NCI-H187 treated with DMSO at 0.1 percent for 48 hours (cell line): ENCODE measurements at regions not wholly inside any gene's neighbourhood (a gene's known extent, or its start where the extent isn't known, plus 50 kb on each side); places are given as distances from the start of the nearest gene placed in this dataset.
"Not testable (repeated sequence)": the region's sequence is repeated elsewhere in the genome, so short reads cannot be mapped to it uniquely, and the experiment has no call there.

Experiments
- DNase-seq: peaks from one replicate; lab custom pipeline; 2025; lab: John Stamatoyannopoulos, UW

DNA sequence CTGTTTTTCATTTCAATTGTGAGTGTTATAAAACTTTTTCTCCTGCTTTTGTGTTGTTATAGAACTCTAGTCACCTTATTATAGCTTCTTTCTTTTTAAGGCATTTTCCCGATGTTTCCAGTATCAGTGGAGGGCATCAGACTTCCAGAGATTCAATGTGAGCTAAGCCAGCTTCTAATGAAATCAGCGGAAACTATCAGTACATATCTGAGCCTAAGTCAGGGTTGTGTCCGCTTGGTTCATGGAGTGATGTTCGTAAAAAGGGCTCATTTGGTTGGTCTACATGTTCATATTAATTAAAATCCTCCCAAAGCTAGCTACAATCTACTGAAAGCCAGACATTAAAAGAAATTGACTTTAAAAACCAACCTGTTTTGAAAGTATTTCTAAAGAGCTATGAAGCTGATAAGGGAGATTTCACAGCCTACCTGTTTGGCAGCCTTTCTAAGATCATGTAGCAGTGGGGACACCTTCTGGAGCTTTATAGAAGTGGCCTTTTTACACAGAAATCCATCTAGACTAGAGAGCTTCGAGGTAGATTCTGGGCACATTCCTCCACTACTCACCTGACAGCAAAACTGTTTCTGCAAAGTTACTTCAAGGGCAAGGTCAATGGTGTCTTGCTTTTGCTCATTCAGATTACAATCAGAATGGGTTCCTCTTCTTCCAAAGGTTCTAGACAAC, 227.1 kb upstream of the NBPF12 start:
- DNase-seq: not testable (repeated sequence)

DNA sequence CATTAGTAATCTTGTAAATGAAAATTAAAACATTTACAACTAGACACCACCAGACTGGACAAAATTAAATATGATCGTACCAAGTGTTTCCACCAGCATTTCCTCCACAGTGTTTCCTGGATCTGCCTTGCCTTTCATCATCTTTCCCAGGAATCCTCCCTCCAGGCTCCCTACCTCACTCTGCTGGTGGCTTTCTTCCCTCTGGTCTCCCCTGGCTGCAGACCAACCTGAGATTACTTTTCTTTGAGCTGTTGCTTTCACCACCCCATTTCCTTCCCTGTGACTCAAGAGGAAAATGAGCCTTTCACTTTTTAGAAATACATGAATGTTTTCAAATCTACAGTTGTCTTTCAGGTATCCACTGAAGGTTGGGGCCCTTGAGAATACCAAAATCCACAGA, 228.8 kb upstream of the NBPF12 start:
- DNase-seq: not testable (repeated sequence)

DNA sequence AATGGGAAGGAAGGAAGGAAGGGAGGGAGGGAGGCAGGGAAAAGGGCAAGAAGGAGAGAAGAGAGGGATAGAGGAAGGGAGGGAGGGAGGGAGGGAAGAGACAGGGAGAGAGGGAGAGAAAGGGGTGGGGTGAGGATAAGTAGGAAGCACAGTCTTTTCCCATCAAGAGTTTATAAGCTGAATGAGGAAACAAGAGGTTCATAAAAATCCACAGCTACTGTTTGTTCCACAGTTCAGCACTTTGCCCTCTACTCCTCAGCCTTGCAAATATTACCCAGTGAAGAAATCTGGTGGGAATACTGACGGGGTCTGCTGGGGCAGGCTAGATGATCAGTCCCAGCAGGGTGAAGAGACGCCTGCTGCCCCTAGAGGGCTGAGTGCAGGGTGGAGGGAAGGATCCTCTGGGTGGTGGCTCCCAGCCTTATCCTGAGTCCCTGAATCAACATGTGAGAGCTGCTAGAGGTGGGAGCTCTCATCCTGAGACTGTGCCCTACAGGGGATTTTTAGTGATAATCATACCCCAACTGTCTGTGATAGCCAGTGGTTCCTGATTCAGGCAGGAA, 233.9 kb upstream of the NBPF12 start:
- DNase-seq: not testable (repeated sequence)

DNA sequence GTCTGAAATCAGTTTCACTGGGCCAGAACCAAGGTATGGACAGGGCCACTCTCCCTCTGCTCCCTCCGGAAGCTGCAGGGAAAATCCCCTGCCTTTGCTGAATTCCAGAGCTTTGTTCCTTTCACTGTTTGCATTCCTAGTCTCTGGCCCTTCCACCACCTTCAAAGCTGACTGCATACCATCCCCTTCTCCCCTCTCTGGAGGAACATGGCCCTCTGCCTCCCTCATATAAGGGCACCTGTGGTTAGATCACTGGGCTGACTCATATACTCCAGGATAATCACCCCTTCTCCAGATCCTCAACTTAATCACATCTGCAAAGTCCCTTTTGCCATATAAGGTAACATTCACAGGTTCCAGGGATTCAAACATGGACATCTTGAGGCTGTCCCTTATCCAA, 236.8 kb upstream of the NBPF12 start:
- not testable (repeated sequence) for DNase-seq

DNA sequence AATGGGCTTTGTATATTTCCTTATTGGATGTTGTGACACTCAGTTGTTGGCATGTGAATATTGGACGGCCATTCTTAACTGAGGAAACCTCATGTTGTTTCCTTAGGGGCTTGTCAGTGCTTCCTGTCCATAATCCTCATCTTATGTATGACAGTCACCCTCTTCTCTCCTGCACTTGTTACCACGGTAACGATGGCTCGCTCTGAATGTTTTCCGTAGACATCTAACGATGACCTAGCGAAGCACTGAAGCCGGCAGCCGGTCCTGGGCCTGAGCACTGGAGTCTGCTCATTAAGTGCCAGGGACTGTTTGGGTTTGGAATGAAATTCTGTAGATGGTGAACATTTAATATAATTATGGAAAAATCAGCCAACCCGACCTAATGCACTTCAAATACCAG, 242.7 kb upstream of the NBPF12 start:
- not testable (repeated sequence) for DNase-seq

DNA sequence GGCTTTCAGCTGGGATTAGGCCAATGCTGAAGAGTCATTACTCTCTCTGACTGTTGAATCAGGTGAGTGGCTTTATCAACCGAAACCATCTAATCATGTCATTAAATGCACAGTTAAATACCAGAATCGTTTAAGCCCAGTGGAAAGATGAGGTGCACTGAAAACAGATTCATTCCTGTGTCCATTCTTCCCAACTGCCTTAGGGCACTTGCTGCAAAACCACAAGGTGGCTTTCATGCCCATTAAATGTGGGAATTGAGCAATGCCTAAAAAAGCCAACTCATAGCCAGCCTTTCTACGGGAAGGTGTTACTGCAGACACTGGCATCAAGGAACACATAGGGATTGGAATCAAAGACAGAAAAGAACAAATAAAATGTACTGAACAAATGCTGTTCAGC, 246.3 kb upstream of the NBPF12 start:
- not testable (repeated sequence) for DNase-seq

DNA sequence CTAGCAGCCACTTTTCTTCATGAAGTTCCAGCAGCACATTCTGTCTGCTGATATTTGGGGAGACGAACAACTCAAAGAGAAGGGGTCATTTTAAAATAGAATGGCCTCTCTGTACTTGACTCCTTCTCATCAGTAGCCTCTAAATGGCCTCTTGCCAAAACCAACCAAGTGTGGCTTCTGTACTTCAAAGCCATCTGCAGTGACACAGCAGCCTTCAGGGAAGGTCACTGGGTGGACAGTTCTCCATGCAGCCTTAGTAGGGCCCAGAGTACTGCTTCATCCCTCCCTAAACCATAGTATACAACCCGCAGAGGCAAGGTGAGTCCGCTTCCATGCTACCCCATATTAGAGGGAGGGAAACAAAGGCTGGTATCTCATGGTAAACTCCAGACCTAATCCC, 249.2 kb upstream of the NBPF12 start:
- DNase-seq: not testable (repeated sequence)

DNA sequence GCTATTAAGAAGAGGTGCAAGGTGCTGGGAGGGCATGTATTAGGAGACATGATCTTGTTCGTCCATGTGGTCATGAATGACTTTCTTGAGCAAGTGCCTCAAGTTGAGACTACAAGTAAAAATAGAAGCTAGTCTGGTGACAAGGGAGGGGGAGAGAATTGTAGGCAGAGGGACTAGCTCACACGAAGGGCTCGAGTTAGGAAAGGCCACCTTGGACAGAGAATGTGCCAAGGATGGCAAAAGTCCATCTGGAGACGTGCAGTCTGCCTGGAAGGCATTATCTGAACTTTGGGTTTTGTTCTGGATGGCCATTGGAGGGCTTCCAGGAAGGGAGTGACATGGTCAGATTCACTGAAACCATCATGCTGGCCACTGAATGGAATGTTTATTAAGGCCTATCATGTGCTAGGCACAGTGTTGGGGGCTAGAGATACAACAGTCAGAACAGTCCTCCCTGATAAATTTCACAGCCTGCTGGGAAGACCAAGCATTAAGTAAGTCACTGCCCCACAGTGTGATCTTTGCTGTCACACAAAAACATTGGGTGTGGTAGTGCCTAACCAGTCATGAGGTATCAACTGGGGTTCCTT, 251.3 kb upstream of the NBPF12 start:
- not testable (repeated sequence) for DNase-seq

DNA sequence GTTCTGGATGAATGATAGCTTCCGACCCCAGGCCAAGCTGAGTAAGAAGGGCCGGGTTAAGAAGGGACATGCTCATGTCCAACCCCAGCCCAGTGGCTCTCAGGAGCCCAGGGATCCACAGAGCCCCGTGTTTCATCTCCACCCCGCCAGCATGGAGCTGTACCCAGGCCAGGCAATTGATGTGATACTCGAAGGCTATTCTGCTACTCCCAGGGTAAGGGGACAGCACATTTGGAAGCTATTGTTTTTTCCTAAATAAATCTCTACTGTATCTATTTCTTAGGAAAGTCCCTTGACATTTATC, 255.0 kb upstream of the NBPF12 start:
- not testable (repeated sequence) for DNase-seq

DNA sequence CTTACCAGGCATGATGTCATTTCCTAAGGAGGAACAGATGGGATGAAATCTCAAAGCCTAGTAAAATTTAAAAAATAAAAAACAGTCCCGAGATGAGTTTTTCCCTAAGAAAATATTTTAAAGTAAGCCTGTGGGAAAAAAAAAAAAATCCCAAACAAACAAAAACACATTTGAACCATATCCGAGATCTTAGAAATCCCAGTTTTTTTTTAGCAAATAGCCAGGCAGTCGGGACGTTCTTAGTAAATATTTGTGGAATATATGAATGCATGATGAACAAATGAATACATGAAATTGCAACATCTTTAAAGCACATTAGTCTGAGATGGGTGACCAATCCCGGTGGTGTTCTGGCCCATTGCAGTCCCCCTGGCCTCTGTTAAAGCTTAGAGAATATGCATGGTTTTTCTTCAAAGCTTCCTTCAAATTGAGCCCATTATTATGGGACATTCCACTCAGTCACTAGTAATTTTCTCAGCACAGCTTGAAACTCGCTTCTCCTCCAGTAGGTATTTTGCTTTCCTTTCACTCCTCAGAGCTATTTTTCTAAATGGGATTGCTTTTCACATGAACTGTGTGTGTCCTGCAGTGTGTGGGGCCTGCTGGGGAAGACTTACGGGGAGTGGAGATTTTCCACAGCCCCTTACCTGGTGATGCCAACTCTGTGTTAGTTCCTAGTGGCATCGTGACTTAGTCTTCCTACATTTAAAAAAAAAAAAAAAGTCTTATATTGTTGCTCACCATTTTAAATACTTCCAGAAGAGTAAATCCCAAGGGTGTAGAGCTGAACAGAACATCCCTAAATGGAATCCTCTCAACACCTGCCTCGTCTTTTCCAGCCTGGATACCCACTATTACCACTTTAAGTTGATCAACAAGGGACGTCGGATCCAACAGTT, 255.6 kb upstream of the NBPF12 start:
- not testable (repeated sequence) for DNase-seq

DNA sequence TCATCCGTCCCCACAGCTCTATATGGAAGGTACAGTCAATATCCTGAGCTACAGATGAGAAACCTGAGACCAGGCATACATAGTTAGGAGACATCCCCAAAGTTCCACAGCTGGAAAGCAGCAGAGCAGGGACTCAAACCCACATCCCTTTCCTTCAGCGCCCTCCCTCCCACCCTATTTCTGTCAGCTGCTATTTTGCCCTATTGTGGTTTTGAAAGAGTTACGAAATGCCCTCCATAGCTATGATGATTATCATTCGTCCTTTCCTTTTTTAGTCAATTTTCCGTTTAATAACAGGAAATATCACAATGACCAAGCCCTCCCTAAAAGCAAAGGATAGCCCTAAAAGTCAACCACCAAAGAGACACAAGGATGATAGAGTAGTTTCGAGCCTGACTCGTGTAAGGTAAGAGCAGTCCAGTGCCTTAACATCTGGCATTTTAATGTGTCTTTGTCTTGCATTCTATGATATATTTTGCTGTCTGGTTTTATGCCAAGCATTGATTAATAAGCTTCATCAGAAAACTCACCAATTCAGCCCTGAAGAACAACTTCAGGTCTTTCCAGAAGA, 264.3 kb upstream of the NBPF12 start:
- DNase-seq: not testable (repeated sequence)

DNA sequence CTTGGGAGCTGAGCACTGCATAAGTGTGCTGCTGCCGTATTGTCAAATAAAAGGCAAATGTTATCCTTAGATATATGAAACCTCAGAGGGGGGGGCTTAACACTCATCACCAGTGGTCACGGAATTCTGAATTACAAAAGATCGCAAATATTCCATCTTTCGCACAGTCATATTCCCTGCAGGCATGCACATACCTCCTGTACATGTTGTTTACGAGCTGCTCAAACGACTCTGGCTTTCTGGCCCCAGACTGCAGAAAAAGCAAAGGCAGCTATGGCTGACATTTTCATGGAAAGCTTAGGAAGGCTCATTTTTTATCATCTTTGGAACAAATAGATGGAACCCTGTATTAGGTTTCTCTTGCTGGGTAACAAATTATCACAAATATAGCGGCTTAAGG, 265.5 kb upstream of the NBPF12 start:
- DNase-seq: not testable (repeated sequence)

DNA sequence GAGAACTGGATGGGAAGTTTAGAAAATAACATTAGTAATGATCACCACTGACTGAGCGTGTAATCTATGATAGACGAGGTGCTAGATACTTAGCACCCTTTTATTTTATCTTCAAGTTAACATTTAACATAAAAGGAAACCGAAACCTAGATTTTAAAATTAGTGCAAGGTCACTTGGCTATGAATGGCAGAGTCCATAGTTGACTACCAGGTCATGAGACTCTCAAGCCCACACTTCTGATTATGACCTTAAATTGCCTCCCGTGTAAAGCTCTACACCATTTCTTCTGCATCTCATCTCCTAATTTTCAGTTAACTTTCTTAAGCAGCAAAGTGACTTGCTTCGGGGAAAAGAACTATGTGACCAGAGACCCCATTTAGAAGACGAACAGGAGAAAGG, 266.5 kb upstream of the NBPF12 start:
- DNase-seq: not testable (repeated sequence)

DNA sequence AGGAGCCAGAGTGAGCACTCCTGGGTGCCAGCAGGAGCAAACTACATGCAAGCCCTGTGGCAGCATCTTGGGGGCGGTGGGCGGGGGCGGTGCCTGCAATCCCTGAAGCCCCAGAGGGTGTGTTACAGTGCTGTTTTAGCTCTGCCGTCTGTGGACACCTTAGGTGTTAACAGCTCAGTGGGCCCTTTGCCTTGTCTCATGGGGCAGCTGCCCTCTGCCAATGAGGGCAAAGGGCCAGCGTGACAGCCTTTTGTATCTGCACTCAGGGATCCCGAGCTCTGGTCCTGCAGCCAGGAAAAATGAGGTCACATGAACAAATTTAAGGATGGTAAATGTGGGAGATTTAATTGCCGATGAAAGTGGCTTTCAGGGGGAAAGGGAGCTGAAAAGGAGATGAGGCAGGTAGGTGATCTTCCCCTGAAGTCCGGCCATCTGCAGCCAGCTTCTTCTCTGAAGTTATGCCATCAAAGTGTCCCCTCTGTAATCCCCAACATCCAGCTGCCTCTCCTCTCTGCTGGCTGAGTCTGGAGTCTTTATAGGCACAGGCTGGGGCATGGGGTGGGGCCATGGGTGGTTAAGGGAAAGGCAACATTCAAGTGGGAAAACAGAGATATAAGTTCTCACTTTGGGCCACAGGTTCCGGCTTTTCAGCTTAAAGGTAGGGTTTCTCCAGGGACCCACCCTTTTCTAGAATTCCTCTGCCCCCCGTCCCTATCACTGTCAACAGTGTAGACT, 267.1 kb upstream of the NBPF12 start:
- DNase-seq: not testable (repeated sequence)

DNA sequence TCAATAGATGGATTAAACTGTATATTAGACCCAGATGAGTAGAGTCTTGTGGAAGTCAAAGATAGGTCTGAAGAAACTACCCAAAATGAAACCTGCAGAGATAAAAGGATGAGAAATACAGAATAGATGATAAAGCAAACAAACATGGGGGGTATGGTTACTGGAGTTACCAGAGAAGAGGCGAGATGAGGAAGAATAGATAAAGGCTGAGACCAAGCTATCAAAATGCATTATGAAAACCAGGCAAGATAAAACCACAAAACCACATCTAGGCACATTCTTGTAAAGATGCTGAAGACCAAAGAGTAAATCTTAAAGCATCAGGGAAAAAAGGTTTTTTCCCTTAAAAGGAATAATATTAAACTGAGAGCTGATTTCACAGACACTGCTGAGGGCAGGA, 271.8 kb upstream of the NBPF12 start:
- not testable (repeated sequence) for DNase-seq

DNA sequence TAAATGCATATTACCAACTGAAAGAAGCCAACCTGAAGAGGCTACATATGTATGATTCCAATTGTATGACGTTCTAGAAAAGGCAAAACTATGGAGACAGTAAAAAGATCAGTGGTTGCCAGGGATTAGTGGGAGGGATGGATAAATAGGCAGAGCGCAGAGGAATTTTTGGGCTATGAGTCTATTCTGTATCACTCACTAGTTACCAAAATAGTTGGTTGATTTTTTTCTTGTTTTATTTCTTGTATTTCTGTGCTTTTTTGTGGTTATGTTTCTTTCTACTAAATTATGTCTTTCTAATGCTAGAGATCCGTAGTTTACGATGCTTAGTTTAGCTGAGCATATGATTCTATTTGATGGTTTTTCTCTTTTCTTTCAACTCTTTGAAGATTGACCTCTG, 277.9 kb upstream of the NBPF12 start:
- not testable (repeated sequence) for DNase-seq

DNA sequence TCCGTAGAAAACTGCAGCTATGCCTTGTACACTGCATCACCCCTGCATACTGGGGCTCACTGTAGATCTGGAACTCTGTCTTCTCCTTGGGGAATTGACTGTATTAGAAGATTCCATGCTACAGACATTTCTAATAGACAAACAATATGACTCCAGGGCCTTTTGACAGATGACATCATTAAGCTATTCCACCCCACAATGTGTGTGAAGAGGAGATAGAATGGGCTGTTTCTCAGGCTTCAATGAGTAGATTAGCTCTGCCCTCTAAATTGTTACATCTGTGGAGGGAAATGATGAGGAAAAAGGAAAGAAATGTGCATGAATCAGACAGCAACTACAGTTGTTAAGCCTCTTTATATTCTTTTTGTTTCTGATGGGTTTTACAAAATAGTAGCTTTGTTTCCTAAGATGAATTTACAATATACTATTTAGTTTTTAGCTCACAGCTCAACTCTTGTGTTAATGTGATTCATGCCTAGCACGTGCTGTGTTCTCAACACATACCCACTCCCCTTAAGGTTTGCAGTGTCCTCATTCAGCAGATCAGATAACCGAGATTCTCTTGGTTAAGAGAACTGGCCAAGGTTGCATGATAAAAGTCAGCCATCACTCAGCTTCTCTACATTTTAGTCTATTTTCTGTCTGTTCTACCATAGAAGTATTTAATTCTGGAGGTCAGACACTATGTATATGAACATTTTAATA, 281.6 kb upstream of the NBPF12 start:
- not testable (repeated sequence) for DNase-seq

DNA sequence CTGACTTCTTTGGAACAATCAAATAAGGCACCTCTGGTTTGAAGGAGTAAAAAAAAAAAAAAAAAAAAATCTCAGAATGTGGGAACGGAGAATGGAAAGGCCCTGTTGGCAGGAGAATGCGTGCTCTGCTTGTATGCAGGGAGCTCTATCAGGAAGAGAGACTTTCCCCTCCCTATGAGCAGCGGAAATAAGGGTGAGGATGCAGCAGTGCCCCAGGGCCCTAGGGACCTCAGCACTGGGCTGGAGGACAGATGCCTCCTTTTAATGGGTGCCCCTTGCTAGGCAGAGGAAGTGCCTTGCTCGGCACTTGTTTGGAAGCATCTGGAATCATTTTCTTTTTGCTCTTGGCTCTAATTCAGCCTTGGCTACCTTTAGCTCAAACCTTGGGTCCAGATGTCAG, 283.4 kb upstream of the NBPF12 start:
- not testable (repeated sequence) for DNase-seq

DNA sequence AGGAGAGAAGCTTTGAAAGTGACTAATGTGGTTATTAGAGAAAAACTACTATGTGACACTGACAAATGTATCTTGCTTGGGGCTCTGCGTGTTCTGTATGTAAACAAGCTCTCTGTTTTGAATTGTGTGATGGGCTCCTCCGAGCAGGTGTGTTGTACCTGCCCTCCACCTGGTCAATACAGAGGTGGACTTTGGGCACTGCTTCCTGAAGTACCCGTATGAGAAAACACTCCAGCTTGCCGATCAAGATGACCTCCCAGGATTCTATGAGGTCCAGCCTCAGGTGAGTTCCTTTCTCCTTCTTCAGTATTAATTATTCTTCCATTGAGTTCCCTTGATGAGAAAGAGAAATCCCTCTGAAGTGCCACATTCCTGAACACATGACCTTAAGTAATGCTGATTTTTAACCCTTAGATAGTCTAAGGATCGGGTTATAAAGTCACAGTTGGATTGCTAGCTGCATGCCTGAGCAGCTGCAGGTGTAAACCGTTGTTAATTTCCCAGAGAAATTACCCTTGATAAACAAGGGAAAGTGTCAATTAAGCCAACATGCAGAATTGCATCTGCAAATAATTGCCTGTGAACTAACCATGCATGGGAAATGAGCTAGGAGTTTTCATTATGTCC, 292.0 kb upstream of the NBPF12 start:
- DNase-seq: not testable (repeated sequence)

DNA sequence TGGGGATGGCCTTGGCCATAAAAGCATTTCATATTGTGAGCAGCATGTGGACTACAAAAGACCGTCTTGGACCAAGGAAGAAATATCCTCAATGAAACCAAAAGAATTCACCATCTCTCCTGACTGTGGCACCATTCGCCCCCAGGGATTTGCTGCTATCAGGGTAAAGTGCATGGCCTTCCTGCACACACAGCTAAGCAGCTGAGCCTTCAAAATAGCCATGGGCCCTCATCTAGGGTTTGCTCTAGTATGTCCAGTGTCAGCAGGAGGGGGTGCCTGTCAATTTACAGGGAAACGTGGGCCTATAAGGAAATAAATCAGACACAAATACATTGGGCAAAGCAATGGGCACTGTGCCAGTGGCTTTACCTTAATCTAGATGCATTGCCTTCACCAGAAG, 296.6 kb upstream of the NBPF12 start:
- not testable (repeated sequence) for DNase-seq
